Ascending aorta (tissue), 2 donors: ENCODE measurements at regions not wholly inside any gene's neighbourhood (a gene's known extent, or its start where the extent isn't known, plus 50 kb on each side); places are given as distances from the start of the nearest gene placed in this dataset.

ENCODE experiments used
- DNase-seq, 2 donors: peaks; one replicate each; pipeline ENCODE4 v3.0.0-alpha.2; 2019; ENCODE audit warnings: low spot score in 2 of 2
- H3K27ac ChIP-seq, 2 donors: fragments of 200-600 bp; sonication (generic); one replicate each; pipeline ENCODE4 v1.5.1; 2016 to 2017; ENCODE audit warnings: mild to moderate bottlenecking in 1 of 2
- H3K27me3 ChIP-seq: fragments of 200-600 bp; sonication (generic); one replicate; pipeline ENCODE4 v1.5.1; 2017
- H3K36me3 ChIP-seq, 2 donors: fragments of 200-600 bp; sonication (generic); one replicate each; pipeline ENCODE4 v1.5.1; 2016
- H3K4me1 ChIP-seq, 2 donors: fragments of 200-600 bp; sonication (generic); one replicate each; pipeline ENCODE4 v1.5.1; 2016 to 2017; ENCODE audit warnings: mild to moderate bottlenecking in 1 of 2
- H3K4me3 ChIP-seq, 2 donors: fragments of 200-600 bp; sonication (generic); one replicate each; pipeline ENCODE4 v1.5.1; 2016 to 2017; ENCODE audit warnings: mild to moderate bottlenecking in 1 of 2
- H3K9me3 ChIP-seq, 2 donors: fragments of 200-600 bp; sonication (generic); one replicate each; pipeline ENCODE4 v1.5.1; 2016
- CTCF ChIP-seq, 3 experiments: fragments of 200-600 bp in 2 of 3; fragments of 450-650 bp in 1 of 3; sonication (generic) in 2 of 3; IDR thresholded peaks; one replicate each; pipeline ENCODE4 v1.5.1; 2016 to 2019; ENCODE audit warnings: antibody characterized with exemption in 3 of 3, mild to moderate bottlenecking in 1 of 3, moderate library complexity in 1 of 3
- intact Hi-C: fragments of 100-400 bp; cut with DNase I; formaldehyde crosslinking; loops from one replicate; pipeline ENCODE4 v1.15.1; 2023

- Histone ChIP-seq H3K4me1 (no peaks in the 10 kb centered on the region), H3K9me3 (no peaks in the 10 kb centered on the region), H3K4me3 (no peak overlapping the region), H3K27ac (no peak overlapping the region), H3K27me3 (no peaks in the 10 kb centered on the region), H3K36me3 (no peaks in the 10 kb centered on the region)
- intact Hi-C loops: no loop called here
- TF ChIP-seq CTCF (IDR thresholded peaks at IDR 0.05): no peak
- no peak for DNase-seq
These were observed 56.0 kb upstream of the PRELP start for GRCh38 chr1:203419558-203419957.

- H3K4me1 ChIP-seq: no peaks in the 10 kb centered on the region
- TF ChIP-seq CTCF (IDR thresholded peaks at IDR 0.05): no peak
- no peak overlapping the region for H3K27ac ChIP-seq
- intact Hi-C loops: no loop called here
- H3K36me3 ChIP-seq: no peaks in the 10 kb centered on the region
- no peak for DNase-seq
- H3K9me3 ChIP-seq: no peaks in the 10 kb centered on the region
- H3K4me3 ChIP-seq: no peak overlapping the region
- no peaks in the 10 kb centered on the region for H3K27me3 ChIP-seq
These were observed 55.3 kb upstream of the PRELP start for GRCh38 chr1:203420263-203420662.

GRCh38 chr1:203421246-203421645, 54.4 kb upstream of the PRELP start:
- no peaks in the 10 kb centered on the region for H3K27me3 ChIP-seq
- H3K4me1 ChIP-seq: no peaks in the 10 kb centered on the region
- no peak overlapping the region for H3K4me3 ChIP-seq
- TF ChIP-seq CTCF (IDR thresholded peaks at IDR 0.05): no peak
- no peak for DNase-seq
- intact Hi-C loops: no loop called here
- no peaks in the 10 kb centered on the region for H3K36me3 ChIP-seq
- H3K27ac ChIP-seq: no peak overlapping the region
- no peaks in the 10 kb centered on the region for H3K9me3 ChIP-seq

- TF ChIP-seq CTCF (IDR thresholded peaks at IDR 0.05): no peak
- no peaks in the 10 kb centered on the region for H3K9me3 ChIP-seq
- no peaks in the 10 kb centered on the region for H3K27me3 ChIP-seq
- no peak for DNase-seq
- no peak overlapping the region for H3K4me3 ChIP-seq
- no peaks in the 10 kb centered on the region for H3K36me3 ChIP-seq
- no peaks in the 10 kb centered on the region for H3K4me1 ChIP-seq
- no peak overlapping the region for H3K27ac ChIP-seq
- intact Hi-C loops: no loop called here
These were observed 53.5 kb upstream of the PRELP start for GRCh38 chr1:203422116-203422515.

- no peak for TF ChIP-seq CTCF (IDR thresholded peaks at IDR 0.05)
- Histone ChIP-seq H3K27me3 (no peaks in the 10 kb centered on the region), H3K27ac (no peak overlapping the region), H3K9me3 (no peaks in the 10 kb centered on the region), H3K4me1 (no peaks in the 10 kb centered on the region), H3K4me3 (no peak overlapping the region), H3K36me3 (no peaks in the 10 kb centered on the region)
- DNase-seq: no peak
- intact Hi-C loops: no loop called here
These were observed 53.0 kb upstream of the PRELP start for GRCh38 chr1:203422656-203423055.

- H3K4me1 ChIP-seq: no peaks in the 10 kb centered on the region
- H3K4me3 ChIP-seq: no peak overlapping the region
- no peaks in the 10 kb centered on the region for H3K36me3 ChIP-seq
- H3K9me3 ChIP-seq: no peaks in the 10 kb centered on the region
- no peak overlapping the region for H3K27ac ChIP-seq
- TF ChIP-seq CTCF (IDR thresholded peaks at IDR 0.05): no peak
- H3K27me3 ChIP-seq: no peaks in the 10 kb centered on the region
- peak in 1 of 2 donors; percentile 15 for DNase-seq
- intact Hi-C loops: no loop called here
These were observed 51.3 kb upstream of the PRELP start for GRCh38 chr1:203424285-203424684.
